Thoracic aorta (tissue), 2 donors: ENCODE measurements at regions not wholly inside any gene's neighbourhood (a gene's known extent, or its start where the extent isn't known, plus 50 kb on each side); places are given as distances from the start of the nearest gene placed in this dataset.
A peak's percentile ranks its signal among the peaks of the same experiment; 100 is the strongest.

Experiments used
- ATAC-seq: fragments of 150-250 bp; one replicate; pipeline ENCODE4 v1.8.0; 2017; ENCODE audit warnings: low read depth; ENCODE audit not compliant: insufficient number of reproducible peaks, low FRiP score
- DNase-seq: peaks from one replicate; pipeline ENCODE4 v3.0.0-alpha.2; 2020; ENCODE audit warnings: low spot score
- H3K27ac ChIP-seq, 2 donors: fragments of 200-600 bp; sonication (generic); 1 replicate in 1 of 2; 2 replicates in 1 of 2; pipeline ENCODE4 v1.5.1; 2016; ENCODE audit warnings: mild to moderate bottlenecking in 2 of 2, moderate library complexity in 2 of 2
- H3K27me3 ChIP-seq: fragments of 200-600 bp; sonication (generic); replicated peaks from 2 replicates; pipeline ENCODE4 v1.6.0; 2016; ENCODE audit warnings: mild to moderate bottlenecking; ENCODE audit not compliant: insufficient read depth
- H3K36me3 ChIP-seq: fragments of 200-600 bp; sonication (generic); one replicate; pipeline ENCODE4 v1.5.1; 2016
- H3K4me1 ChIP-seq, 2 donors: fragments of 200-600 bp; sonication (generic); 1 replicate in 1 of 2; 2 replicates in 1 of 2; pipeline versions ENCODE4 v1.5.1 to v1.6.0; 2016; ENCODE audit warnings: low read depth in 2 of 2, mild to moderate bottlenecking in 1 of 2; ENCODE audit not compliant: control insufficient read depth in 1 of 2
- H3K4me3 ChIP-seq: fragments of 200-600 bp; sonication (generic); 2 replicates; pipeline ENCODE4 v1.5.1; 2016; ENCODE audit warnings: mild to moderate bottlenecking
- H3K9me3 ChIP-seq: fragments of 200-600 bp; sonication (generic); 2 replicates; pipeline ENCODE4 v1.5.1; 2016
- CTCF ChIP-seq: fragments of 200-600 bp; sonication (generic); IDR thresholded peaks from one replicate; pipeline ENCODE4 v1.5.1; 2019; ENCODE audit warnings: antibody characterized with exemption

GRCh38 chr4:153142700-153143438 lies 61.4 kb upstream of the TRIM2 start:
- ATAC-seq (peak; percentile 25), DNase-seq (peak; percentile 28)
- TF ChIP-seq CTCF: peak; percentile 82
- no peaks in the 10 kb centered on the region for H3K36me3 ChIP-seq
- no peaks in the 10 kb centered on the region for H3K4me1 ChIP-seq
- peak overlapping the region; percentile 63 for H3K4me3 ChIP-seq
- no peak overlapping the region for H3K27ac ChIP-seq
- H3K9me3 ChIP-seq: no peaks in the 10 kb centered on the region
- H3K27me3 ChIP-seq: no peaks in the 10 kb centered on the region

- Histone ChIP-seq H3K36me3 (no peaks in the 10 kb centered on the region), H3K27me3 (no peaks in the 10 kb centered on the region), H3K9me3 (no peaks in the 10 kb centered on the region), H3K27ac (no peak overlapping the region), H3K4me3 (no peak overlapping the region), H3K4me1 (no peaks in the 10 kb centered on the region)
- ATAC-seq (no peak), DNase-seq (no peak)
- no peak for TF ChIP-seq CTCF
These were observed 60.5 kb upstream of the TRIM2 start for GRCh38 chr4:153143527-153144348.

GRCh38 chr4:153146031-153146430 lies 58.2 kb upstream of the TRIM2 start:
- no peaks in the 10 kb centered on the region for H3K4me1 ChIP-seq
- no peak overlapping the region for H3K4me3 ChIP-seq
- no peak for TF ChIP-seq CTCF
- H3K9me3 ChIP-seq: no peaks in the 10 kb centered on the region
- H3K27ac ChIP-seq: no peak overlapping the region
- H3K36me3 ChIP-seq: no peaks in the 10 kb centered on the region
- H3K27me3 ChIP-seq: no peaks in the 10 kb centered on the region
- no peak for ATAC-seq
- no peak for DNase-seq

- Histone ChIP-seq H3K27ac (no peak overlapping the region), H3K4me3 (no peak overlapping the region), H3K9me3 (no peaks in the 10 kb centered on the region), H3K27me3 (no peaks in the 10 kb centered on the region), H3K4me1 (no peaks in the 10 kb centered on the region), H3K36me3 (no peaks in the 10 kb centered on the region)
- DNase-seq (no peak), ATAC-seq (no peak)
- TF ChIP-seq CTCF: no peak
These were observed 57.3 kb upstream of the TRIM2 start for GRCh38 chr4:153146961-153147360.

GRCh38 chr4:153148791-153149190 lies 55.5 kb upstream of the TRIM2 start:
- ATAC-seq (no peak), DNase-seq (no peak)

More at GRCh38 chr4:153148791-153149190, 55.5 kb upstream of the TRIM2 start:
- Histone ChIP-seq H3K27me3 (no peaks in the 10 kb centered on the region), H3K4me3 (no peak overlapping the region), H3K9me3 (no peaks in the 10 kb centered on the region), H3K4me1 (peaks cover 0 to 2% of the 10 kb centered on the region in 2 donors), H3K36me3 (no peaks in the 10 kb centered on the region), H3K27ac (no peak overlapping the region)
- no peak for TF ChIP-seq CTCF
